H1 (cell line): ENCODE measurements at regions not wholly inside any gene's neighbourhood (a gene's known extent, or its start where the extent isn't known, plus 50 kb on each side); places are given as distances from the start of the nearest gene placed in this dataset.

ENCODE experiments used
- CTCF ChIP-seq, 3 experiments: IDR thresholded peaks; 1 replicate in 2 of 3; 2 replicates in 1 of 3; pipeline versions ENCODE4 v1.5.1 to v1.6.1; 2011; ENCODE audit warnings: low read length in 3 of 3, mild to moderate bottlenecking in 3 of 3, inconsistent platforms in 2 of 3, low read depth in 1 of 3, moderate library complexity in 1 of 3; ENCODE audit not compliant: insufficient read depth in 1 of 3; ENCODE audit errors: control extremely low read depth in 1 of 3

GRCh38 chr7:16278167-16278787, 143.1 kb downstream of the CRPPA start (continued):
- no peak for TF ChIP-seq CTCF (IDR thresholded peaks at IDR 0.05; ENCODE audit: control extremely low read depth in 1 of 3, insufficient read depth in 1 of 3, low read depth in 1 of 3, low read length in 3 of 3)
